Superior temporal gyrus (tissue), 1 donor: ENCODE measurements at regions not wholly inside any gene's neighbourhood (a gene's known extent, or its start where the extent isn't known, plus 50 kb on each side); places are given as distances from the start of the nearest gene placed in this dataset.
"Not testable (repeated sequence)": the region's sequence is repeated elsewhere in the genome, so short reads cannot be mapped to it uniquely, and the experiment has no call there.

Experiments
- DNase-seq: peaks from one replicate; pipeline ENCODE4 v3.0.0-alpha.2; 2016; ENCODE audit errors: extremely low spot score

- no peak for DNase-seq
Measured at GRCh38 chr6:84635081-84635761, 129.2 kb downstream of the TBX18 start.

DNA sequence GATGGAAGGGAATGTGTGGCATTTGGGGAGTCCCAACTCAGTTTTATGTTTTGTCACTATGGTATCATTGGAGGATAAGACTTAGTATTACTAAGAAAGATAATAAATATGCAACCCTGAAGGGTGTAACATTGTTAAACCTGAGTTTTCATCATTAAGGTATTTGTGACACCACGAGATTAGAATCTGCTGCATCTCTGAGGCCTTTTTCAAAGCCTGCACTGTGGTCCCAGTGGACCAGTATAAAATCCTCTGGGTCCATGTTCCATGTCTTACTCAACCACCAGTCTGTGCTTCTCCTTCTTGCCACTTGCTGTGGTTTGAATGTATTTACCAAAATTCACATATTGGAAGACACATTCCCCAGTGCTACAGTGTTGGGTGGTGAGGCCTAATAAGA lies 130.6 kb downstream of the TBX18 start:
- no peak for DNase-seq

- not testable (repeated sequence) for DNase-seq
Measured at GRCh38 chr6:84626527-84626926, 137.9 kb downstream of the TBX18 start.

GRCh38 chr6:84625506-84625905 lies 138.9 kb downstream of the TBX18 start:
- DNase-seq = no peak

DNA sequence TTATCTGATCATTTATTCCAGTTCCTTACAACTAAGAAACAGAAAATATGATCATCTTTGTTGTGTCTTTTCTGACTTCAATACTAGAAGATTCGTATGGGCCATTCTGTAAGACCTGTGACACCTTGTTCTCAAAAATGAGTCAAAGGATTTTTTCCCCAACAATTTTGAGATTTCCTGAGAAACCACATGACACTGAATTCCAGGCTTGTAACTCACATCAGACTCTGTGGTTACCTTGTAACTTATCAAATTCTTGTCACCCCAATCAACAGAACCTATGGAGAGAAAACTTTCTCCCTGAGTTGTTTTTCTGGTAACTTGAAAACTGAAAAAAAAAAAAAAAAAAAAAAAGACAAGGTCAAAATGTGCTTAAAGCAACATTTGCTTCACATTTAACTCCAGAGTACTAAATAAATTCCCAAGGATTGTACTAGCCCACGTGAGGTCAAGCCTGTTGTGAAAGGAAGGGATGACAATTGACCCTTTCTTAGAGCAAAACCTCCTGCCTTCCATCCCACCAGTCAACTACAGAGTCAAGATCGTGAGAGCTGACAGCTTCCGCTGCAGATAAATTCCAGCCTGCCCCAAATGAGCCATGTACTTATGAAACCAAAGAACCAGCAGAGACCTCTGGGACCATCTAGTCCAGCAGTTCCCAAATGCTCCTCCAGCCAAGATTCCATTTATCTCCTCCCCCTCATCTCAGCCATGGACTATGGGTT lies 140.3 kb downstream of the TBX18 start:
- DNase-seq = no peak

GRCh38 chr6:84618836-84619235 lies 145.6 kb downstream of the TBX18 start:
- no peak for DNase-seq

DNA sequence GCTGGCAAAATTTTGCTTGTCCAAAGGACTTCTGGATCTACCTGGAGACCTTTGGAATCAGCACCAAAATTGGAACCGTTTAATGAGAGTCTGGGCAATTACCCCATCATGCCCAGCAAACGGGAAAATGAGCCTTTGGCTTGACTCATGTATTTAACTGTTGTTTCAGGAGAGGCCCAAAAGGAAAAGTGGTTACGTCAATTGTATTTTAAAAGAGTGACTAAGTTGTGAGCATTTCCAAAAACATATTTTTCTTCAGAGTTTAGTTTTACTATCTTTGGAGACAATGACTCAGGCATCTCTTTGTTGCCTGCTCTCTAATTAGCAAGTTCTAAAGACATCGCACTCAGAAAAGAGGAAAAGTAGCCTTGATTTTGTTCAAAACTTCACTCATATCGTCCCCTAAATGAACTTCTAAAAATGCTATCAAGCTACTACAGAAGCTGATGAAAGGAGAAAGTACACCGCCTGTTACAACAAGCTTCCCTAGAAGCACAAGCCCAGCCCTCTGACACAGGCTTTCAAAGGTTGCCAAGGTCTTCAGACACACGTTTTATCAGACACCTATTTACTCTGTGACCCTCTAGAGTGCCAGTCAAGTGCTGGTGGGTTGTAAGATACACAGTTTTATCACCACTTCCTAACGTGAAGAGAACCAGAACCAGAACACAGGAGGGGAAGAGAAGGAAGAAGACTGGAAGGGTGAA lies 146.2 kb downstream of the TBX18 start:
- peak; percentile 32 for DNase-seq

DNA sequence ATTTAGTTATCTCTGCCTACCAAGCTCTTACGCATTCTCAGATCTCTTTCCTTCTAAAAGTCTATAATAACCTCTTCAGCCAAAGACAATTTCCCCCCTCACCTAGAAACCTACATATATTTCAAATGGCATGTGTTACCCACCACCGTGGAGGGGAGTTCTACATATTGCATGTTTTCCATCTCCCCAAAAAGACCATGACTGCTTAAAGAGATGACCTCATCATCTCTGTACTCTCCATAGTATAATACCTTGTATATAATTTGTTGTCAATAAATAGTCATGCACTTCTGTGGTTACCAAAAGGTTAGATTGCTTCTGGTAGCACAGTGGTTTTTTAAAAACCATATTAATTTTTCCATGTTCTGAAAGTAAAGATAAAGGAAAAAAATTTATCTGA lies 148.4 kb downstream of the TBX18 start:
- no peak for DNase-seq

- DNase-seq = no peak
Measured at GRCh38 chr6:84615113-84615850, 149.1 kb downstream of the TBX18 start.

GRCh38 chr6:84606860-84607259 lies 157.5 kb downstream of the TBX18 start:
- DNase-seq = no peak

DNA sequence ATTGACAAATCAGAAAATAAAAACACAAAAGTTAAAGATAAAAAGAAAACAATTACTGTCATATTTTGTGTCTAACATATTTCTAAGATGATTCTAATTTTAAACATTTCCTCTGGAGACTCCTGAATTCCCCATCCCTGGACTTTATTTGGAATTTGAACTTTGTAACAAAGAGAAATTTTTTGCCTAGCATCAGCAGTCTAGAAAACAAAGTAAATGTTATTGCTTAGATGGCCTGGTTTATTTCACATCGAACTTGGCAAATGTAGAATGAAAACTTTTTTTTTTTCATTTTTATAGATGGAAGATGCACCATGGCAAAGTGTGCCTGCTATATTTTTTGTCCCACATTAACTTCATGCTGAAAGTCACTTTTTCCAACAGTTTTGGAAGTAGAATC lies 159.1 kb downstream of the TBX18 start:
- DNase-seq = no peak

DNA sequence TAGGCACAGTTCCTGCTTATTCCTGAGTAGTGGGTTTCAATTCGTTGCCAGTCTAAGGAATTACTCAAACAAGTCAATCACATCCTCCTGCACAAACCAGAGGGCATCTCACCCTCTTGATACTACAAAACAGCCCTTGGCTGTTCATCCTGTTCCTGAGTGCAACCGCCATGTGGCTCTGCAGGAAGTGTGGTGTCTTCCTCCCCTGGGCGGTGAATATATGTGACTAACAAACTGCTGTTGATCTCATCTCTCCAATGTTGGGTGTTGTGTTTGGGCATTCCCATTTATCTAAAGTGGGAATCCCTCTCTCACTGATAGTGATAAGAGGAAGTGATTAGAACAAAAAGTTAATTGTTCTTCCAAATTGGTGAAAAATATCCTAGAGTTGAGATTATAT lies 163.0 kb downstream of the TBX18 start:
- DNase-seq = no peak

GRCh38 chr6:84599991-84600390 lies 164.4 kb downstream of the TBX18 start:
- no peak for DNase-seq

- DNase-seq = no peak
Measured at GRCh38 chr6:84597238-84597875, 167.0 kb downstream of the TBX18 start.

DNA sequence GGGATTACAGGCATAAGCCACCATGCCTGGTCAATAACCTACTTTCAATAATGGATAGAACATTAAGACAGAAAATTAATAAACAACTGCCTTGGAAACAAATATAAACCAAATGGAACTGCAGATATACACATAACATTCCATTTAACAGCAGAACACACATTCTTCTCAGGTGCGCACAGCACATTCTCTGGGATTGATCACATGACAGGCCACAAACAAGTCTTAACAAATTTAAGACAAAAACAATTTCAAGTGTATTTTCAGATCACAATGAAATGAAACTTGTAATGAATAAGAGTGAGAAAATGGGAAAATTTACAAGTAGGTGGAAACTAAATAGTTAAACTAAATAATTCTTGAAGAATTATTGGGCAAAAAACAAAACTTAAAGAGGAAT lies 167.9 kb downstream of the TBX18 start:
- DNase-seq = no peak

DNA sequence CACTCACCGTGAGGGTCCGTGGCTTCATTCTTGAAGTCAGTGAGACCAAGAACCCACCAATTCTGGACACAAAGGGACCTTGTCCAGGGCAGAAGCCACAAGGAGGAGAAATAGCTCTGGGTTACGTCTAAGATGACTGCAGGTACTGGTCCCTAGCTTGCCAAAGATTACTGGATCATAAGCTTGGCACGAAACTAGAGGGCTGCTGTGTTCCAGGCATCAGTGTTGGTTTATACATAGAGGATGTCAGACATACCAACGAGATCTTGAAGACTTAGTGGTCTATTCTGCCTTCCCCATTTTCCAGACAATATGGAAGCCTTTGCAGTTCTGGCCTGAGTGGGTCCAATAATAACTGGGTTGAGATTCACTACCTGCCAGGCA lies 175.7 kb downstream of the TBX18 start:
- DNase-seq = no peak

GRCh38 chr6:84587994-84588696 lies 176.3 kb downstream of the TBX18 start:
- not testable (repeated sequence) for DNase-seq

- DNase-seq = not testable (repeated sequence)
Measured at GRCh38 chr6:84587202-84587940, 177.0 kb downstream of the TBX18 start.

DNA sequence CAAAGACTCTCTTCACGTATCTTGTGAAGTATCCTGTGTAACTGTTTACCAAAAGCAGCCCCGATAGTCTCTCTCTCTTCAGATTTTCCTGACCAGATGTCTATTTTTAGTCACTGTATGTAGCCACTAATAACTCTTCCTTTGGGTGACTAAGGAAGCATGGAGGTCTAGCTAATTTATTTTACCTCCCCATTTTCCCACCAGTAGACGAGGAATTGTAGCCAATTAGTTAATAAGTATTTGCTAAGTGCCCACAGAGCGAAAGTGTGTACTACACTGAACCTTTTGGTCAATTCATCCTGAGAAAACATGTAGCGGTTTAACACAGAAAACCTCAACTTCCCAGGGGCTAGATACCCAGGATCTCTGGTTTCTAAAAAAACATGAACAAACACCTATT lies 180.6 kb downstream of the TBX18 start:
- no peak for DNase-seq

DNA sequence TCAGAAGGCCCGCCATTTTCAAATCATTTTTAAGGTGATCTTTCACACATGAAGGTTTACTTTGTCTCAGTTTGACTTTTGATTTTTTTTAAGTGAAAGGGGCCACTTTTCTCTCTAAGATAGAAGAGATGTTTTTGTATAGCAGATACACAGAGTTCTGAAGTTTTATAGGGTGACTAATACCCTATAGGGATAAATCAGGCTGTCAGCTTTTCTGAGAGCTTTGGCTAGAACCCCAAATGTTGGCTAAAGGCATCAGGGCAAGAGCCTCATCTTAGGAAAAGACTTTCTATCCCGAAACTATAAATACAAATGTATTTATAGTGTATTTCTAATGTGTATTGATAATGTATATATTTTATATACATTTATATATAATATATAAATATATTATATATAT lies 181.4 kb downstream of the TBX18 start:
- DNase-seq = no peak
